DND-41 (cell line): ENCODE measurements at regions not wholly inside any gene's neighbourhood (a gene's known extent, or its start where the extent isn't known, plus 50 kb on each side); places are given as distances from the start of the nearest gene placed in this dataset.

ENCODE experiments used
- ATAC-seq: fragments of 200-7000 bp; cut with Tn5 transposase; 3 replicates; pipeline ENCODE4 v1.9.1; 2021; ENCODE audit warnings: low read depth; ENCODE audit not compliant: insufficient read depth
- DNase-seq: peaks from one replicate; pipeline ENCODE4 v3.0.0-alpha.2; 2020
- H2AFZ ChIP-seq: 2 replicates; pipeline ENCODE4 v1.6.0; 2012; ENCODE audit warnings: low read depth, low read length
- H3K27ac ChIP-seq: 2 replicates; pipeline ENCODE4 v1.5.1; 2012; ENCODE audit warnings: low read length, inconsistent platforms
- H3K27me3 ChIP-seq: fragments of 200-600 bp; sonication (generic); 2 replicates; pipeline ENCODE4 v1.6.0; 2012; ENCODE audit warnings: low read length, mild to moderate bottlenecking, inconsistent platforms; ENCODE audit not compliant: insufficient read depth, poor library complexity
- H3K36me3 ChIP-seq: 2 replicates; pipeline ENCODE4 v1.5.1; 2012; ENCODE audit warnings: low read length, inconsistent platforms; ENCODE audit not compliant: insufficient read depth
- H3K4me1 ChIP-seq: 2 replicates; pipeline ENCODE4 v1.5.1; 2012; ENCODE audit warnings: mild to moderate bottlenecking, low read length; ENCODE audit not compliant: insufficient read depth
- H3K4me2 ChIP-seq: 2 replicates; pipeline ENCODE4 v1.6.0; 2012; ENCODE audit warnings: mild to moderate bottlenecking, moderate library complexity, low read length, inconsistent platforms; ENCODE audit not compliant: insufficient read depth
- H3K4me3 ChIP-seq, 2 experiments: fragments of 200-600 bp in 1 of 2; shearing (Covaris generic) in 1 of 2; 2 replicates each; pipeline ENCODE4 v1.5.1; 2012 to 2016; ENCODE audit warnings: inconsistent platforms in 2 of 2, low read length in 2 of 2, mild to moderate bottlenecking in 2 of 2, low read depth in 1 of 2, moderate library complexity in 1 of 2
- H3K79me2 ChIP-seq: 2 replicates; pipeline ENCODE4 v1.6.0; 2012; ENCODE audit warnings: low read length, inconsistent platforms; ENCODE audit not compliant: insufficient read depth
- H3K9ac ChIP-seq: 2 replicates; pipeline ENCODE4 v1.6.0; 2012; ENCODE audit warnings: low read depth, mild to moderate bottlenecking, inconsistent platforms, low read length, moderate library complexity
- H3K9me3 ChIP-seq: 2 replicates; pipeline ENCODE4 v1.5.1; 2012; ENCODE audit warnings: low read length, moderate library complexity, mild to moderate bottlenecking, inconsistent platforms; ENCODE audit not compliant: insufficient read depth, severe bottlenecking
- H4K20me1 ChIP-seq: 2 replicates; pipeline ENCODE4 v1.6.0; 2012; ENCODE audit warnings: low read length; ENCODE audit not compliant: insufficient read depth
- CTCF ChIP-seq: IDR thresholded peaks from 2 replicates; pipeline ENCODE4 v1.5.1; 2012; ENCODE audit warnings: borderline replicate concordance, low read length, moderate library complexity, mild to moderate bottlenecking; ENCODE audit not compliant: poor library complexity, severe bottlenecking; ENCODE audit errors: extremely low read depth
- EZH2 ChIP-seq: IDR thresholded peaks from 3 replicates; pipeline ENCODE4 v1.6.1; 2012; ENCODE audit warnings: borderline replicate concordance, low read depth, mild to moderate bottlenecking, moderate library complexity, low read length, inconsistent platforms; ENCODE audit not compliant: severe bottlenecking

DNA sequence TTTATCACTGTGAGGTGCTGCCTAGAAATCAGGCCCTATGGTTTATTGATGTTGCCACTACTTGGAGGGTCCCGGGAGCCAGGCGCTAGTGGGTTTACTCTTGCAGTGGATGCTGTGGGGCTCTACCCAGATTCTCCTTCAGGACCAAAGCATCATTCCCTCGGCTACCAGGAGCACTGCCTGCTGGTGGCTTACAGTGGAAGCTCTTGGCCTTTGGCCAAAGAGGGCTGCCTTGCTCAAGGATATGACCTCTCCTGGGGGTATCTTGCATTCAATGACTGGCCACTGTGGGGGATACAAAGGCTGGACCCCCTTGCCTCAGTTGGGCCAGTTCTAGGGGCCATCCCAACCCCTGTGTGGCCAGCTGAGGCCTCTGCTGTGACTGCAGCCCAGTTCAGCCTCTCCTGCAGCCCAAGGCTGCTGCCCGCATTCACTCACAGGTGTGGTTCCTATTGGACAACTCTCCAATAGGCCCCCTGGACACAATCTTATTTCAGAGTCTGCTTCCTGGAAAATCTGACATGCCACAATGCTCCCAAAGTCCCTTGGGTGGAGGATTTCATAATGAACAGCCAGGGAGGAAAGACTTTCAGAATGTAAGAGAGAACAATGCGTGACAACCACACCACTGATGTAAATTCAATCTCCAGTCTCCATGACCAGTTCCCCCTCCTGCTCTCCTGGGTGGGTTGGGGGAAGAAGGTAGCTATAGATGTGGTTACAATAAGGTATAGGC is 196.3 kb downstream of the SNX10 start:
- Histone ChIP-seq H3K4me2 (no peak overlapping the region), H3K4me3 (no peak overlapping the region), H3K27me3 (peaks cover 18% of the 10 kb centered on the region), H2AFZ (no peak overlapping the region), H3K27ac (no peak overlapping the region), H3K36me3 (no peaks in the 10 kb centered on the region), H3K9ac (no peak overlapping the region), H3K9me3 (no peaks in the 10 kb centered on the region), H3K4me1 (no peaks in the 10 kb centered on the region), H4K20me1 (no peaks in the 10 kb centered on the region), H3K79me2 (no peaks in the 10 kb centered on the region)
- DNase-seq (no peak), ATAC-seq (no peak)
- TF ChIP-seq EZH2: no peak
- no peak for TF ChIP-seq CTCF

DNA sequence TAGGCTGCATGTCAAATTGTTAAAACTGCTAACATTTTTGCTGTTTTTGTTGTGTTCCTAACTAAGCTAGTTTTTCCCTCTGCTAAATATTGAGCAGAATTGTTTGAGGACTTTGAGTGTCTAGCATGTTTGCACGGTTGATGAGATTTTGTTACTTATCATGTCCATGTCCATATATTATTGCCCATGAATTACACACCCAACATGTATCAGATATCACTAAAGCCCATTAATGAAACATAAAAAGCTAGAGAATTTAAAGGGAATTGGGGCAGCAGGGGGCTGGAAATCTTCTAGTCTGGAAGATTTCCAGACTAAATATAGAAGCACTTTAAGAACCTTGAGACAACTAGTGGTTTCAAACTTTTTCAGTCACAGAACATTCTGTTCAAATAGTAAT is 197.7 kb downstream of the SNX10 start:
- H3K4me1 ChIP-seq: no peaks in the 10 kb centered on the region
- H2AFZ ChIP-seq: no peak overlapping the region
- DNase-seq (no peak), ATAC-seq (no peak)
- peaks cover 14% of the 10 kb centered on the region for H3K27me3 ChIP-seq
- H3K4me2 ChIP-seq: no peak overlapping the region
- no peak overlapping the region for H3K27ac ChIP-seq
- no peaks in the 10 kb centered on the region for H4K20me1 ChIP-seq
- no peaks in the 10 kb centered on the region for H3K79me2 ChIP-seq
- H3K9me3 ChIP-seq: no peaks in the 10 kb centered on the region
- no peaks in the 10 kb centered on the region for H3K36me3 ChIP-seq
- no peak overlapping the region for H3K4me3 ChIP-seq
- H3K9ac ChIP-seq: no peak overlapping the region
- TF ChIP-seq EZH2 (no peak), CTCF (no peak)

- H3K79me2 ChIP-seq: no peaks in the 10 kb centered on the region
- ATAC-seq (no peak), DNase-seq (no peak)
Observed at GRCh38 chr7:26489906-26490639, 198.4 kb downstream of the SNX10 start.

More at GRCh38 chr7:26489906-26490639, 198.4 kb downstream of the SNX10 start:
- H3K4me1 ChIP-seq: no peaks in the 10 kb centered on the region
- TF ChIP-seq EZH2 (no peak), CTCF (no peak)
- H3K9ac ChIP-seq: no peak overlapping the region
- H2AFZ ChIP-seq: no peak overlapping the region
- peaks cover 11% of the 10 kb centered on the region for H3K27me3 ChIP-seq
- H3K9me3 ChIP-seq: no peaks in the 10 kb centered on the region
- no peaks in the 10 kb centered on the region for H4K20me1 ChIP-seq
- H3K4me3 ChIP-seq: no peak overlapping the region
- H3K36me3 ChIP-seq: no peaks in the 10 kb centered on the region
- no peak overlapping the region for H3K27ac ChIP-seq
- no peak overlapping the region for H3K4me2 ChIP-seq
